Right lobe of liver (tissue), 6 donors: ENCODE measurements at regions not wholly inside any gene's neighbourhood (a gene's known extent, or its start where the extent isn't known, plus 50 kb on each side); places are given as distances from the start of the nearest gene placed in this dataset.

Experiments
- ATAC-seq, 4 donors: fragments of 200-7000 bp; cut with Tn5 transposase; one replicate each; pipeline ENCODE4 v1.9.1; 2020; ENCODE audit warnings: mild to moderate bottlenecking in 4 of 4, moderate library complexity in 4 of 4
- DNase-seq, 3 donors: peaks; one replicate each; pipeline ENCODE4 v3.0.0-alpha.2; 2020
- H3K27ac ChIP-seq, 3 donors: fragments of 200-600 bp; one replicate each; pipeline ENCODE4 v1.8.0; 2022
- H3K27me3 ChIP-seq, 2 donors: fragments of 200-600 bp; one replicate each; pipeline ENCODE4 v1.8.0; 2022
- H3K36me3 ChIP-seq, 4 donors: fragments of 200-600 bp; sonication (generic) in 1 of 4; one replicate each; pipeline versions ENCODE4 v1.5.1 to v1.8.0; 2017 to 2022; ENCODE audit warnings: control low read depth in 1 of 4
- H3K4me1 ChIP-seq, 4 donors: fragments of 200-600 bp; sonication (generic) in 1 of 4; one replicate each; pipeline versions ENCODE4 v1.5.1 to v1.8.0; 2017 to 2022; ENCODE audit warnings: control low read depth in 1 of 4
- H3K4me3 ChIP-seq, 3 donors: fragments of 200-600 bp; one replicate each; pipeline ENCODE4 v1.8.0; 2022
- H3K9me3 ChIP-seq, 4 donors: fragments of 200-600 bp; sonication (generic) in 1 of 4; one replicate each; pipeline versions ENCODE4 v1.5.1 to v1.8.0; 2017 to 2022; ENCODE audit warnings: control low read depth in 1 of 4
- CTCF ChIP-seq, 4 donors: fragments of 200-600 bp in 3 of 4; fragments of 450-650 bp in 1 of 4; IDR thresholded peaks; one replicate each; pipeline versions ENCODE4 v1.5.1 to v1.8.0; 2016 to 2022; ENCODE audit warnings: antibody characterized with exemption in 4 of 4, mild to moderate bottlenecking in 2 of 4
- POLR2A ChIP-seq: fragments of 450-650 bp; IDR thresholded peaks from one replicate; pipeline ENCODE4 v1.6.1; 2017; ENCODE audit warnings: antibody characterized with exemption, mild to moderate bottlenecking
- WGBS: methylation state at CpG from one replicate; pipeline ENCODE4 v1.1.6; 2018; ENCODE audit warnings: low coverage, low lambda C conversion rate; ENCODE audit not compliant: insufficient coverage; ENCODE audit errors: missing lambda C conversion rate; 5-methylcytosine and 5-hydroxymethylcytosine counted together
- intact Hi-C, 2 donors: fragments of 100-400 bp; cut with DNase I; formaldehyde crosslinking; loops; one replicate each; pipeline versions ENCODE4 v1.11.2 to v1.14.1; 2022
- donor health status: DM: no; HTN: yes; CAD: no.
- donor health status: DM: no; HTN: no; CAD: no.
- donor health status: DM: no; HTN: no; CAD: no.
- donor health status: DM: no; HTN: yes; CAD: no.
- donor health status: DM: no; HTN: yes; CAD: no.

- DNase-seq, result no peak
- no peak overlapping the region for H3K27ac ChIP-seq
- H3K4me3 ChIP-seq, result no peak overlapping the region
- WGBS, result 46% methylated on average over 2 of the region's 2 CpGs
- no peaks in the 10 kb centered on the region for H3K27me3 ChIP-seq
- H3K36me3 ChIP-seq, result no peaks in the 10 kb centered on the region
- no peaks in the 10 kb centered on the region for H3K9me3 ChIP-seq
- intact Hi-C loops, result no loop called here
- ATAC-seq, result no peak
- TF ChIP-seq POLR2A, result no peak
- no peak for TF ChIP-seq CTCF (IDR thresholded peaks at IDR 0.05)
- H3K4me1 ChIP-seq, result no peaks in the 10 kb centered on the region
Measured at GRCh38 chr4:152126238-152126637, 365.4 kb upstream of the GATB start.

- H3K9me3 ChIP-seq, result no peaks in the 10 kb centered on the region
- H3K27ac ChIP-seq, result no peak overlapping the region
- no peaks in the 10 kb centered on the region for H3K27me3 ChIP-seq
- DNase-seq, result no peak
- intact Hi-C loops, result no loop called here
- no peak overlapping the region for H3K4me3 ChIP-seq
- H3K36me3 ChIP-seq, result no peaks in the 10 kb centered on the region
- H3K4me1 ChIP-seq, result no peaks in the 10 kb centered on the region
- TF ChIP-seq CTCF (IDR thresholded peaks at IDR 0.05), result no peak
- no peak for TF ChIP-seq POLR2A
- ATAC-seq, result no peak
- WGBS, result 43% methylated on average over 3 of the region's 12 CpGs
Measured at GRCh38 chr4:152118819-152119553, 358.2 kb upstream of the GATB start.

GRCh38 chr4:152117933-152118507 lies 357.2 kb upstream of the GATB start:
- H3K36me3 ChIP-seq, result no peaks in the 10 kb centered on the region
- H3K4me3 ChIP-seq, result no peak overlapping the region
- intact Hi-C loops, result no loop called here
- no peak overlapping the region for H3K27ac ChIP-seq
- WGBS, result 76% methylated on average over 6 of the region's 8 CpGs
- no peaks in the 10 kb centered on the region for H3K4me1 ChIP-seq
- ATAC-seq (no peak), DNase-seq (no peak)
- no peaks in the 10 kb centered on the region for H3K27me3 ChIP-seq
- no peaks in the 10 kb centered on the region for H3K9me3 ChIP-seq
- TF ChIP-seq CTCF (IDR thresholded peaks at IDR 0.05) (no peak), POLR2A (no peak)

GRCh38 chr4:152117520-152117919 lies 356.7 kb upstream of the GATB start:
- H3K4me1 ChIP-seq, result no peaks in the 10 kb centered on the region
- intact Hi-C loops, result no loop called here
- TF ChIP-seq CTCF (IDR thresholded peaks at IDR 0.05), result no peak
- no peak for TF ChIP-seq POLR2A
- ATAC-seq (no peak), DNase-seq (no peak)
- H3K36me3 ChIP-seq, result no peaks in the 10 kb centered on the region
- H3K27ac ChIP-seq, result no peak overlapping the region
- WGBS, result 65% methylated on average over 6 of the region's 6 CpGs
- H3K27me3 ChIP-seq, result no peaks in the 10 kb centered on the region
- no peaks in the 10 kb centered on the region for H3K9me3 ChIP-seq
- no peak overlapping the region for H3K4me3 ChIP-seq
